ENCODE measurements at regions not wholly inside any gene's neighbourhood (a gene's known extent, or its start where the extent isn't known, plus 50 kb on each side); places are given as distances from the start of the nearest gene placed in this dataset.

DNA sequence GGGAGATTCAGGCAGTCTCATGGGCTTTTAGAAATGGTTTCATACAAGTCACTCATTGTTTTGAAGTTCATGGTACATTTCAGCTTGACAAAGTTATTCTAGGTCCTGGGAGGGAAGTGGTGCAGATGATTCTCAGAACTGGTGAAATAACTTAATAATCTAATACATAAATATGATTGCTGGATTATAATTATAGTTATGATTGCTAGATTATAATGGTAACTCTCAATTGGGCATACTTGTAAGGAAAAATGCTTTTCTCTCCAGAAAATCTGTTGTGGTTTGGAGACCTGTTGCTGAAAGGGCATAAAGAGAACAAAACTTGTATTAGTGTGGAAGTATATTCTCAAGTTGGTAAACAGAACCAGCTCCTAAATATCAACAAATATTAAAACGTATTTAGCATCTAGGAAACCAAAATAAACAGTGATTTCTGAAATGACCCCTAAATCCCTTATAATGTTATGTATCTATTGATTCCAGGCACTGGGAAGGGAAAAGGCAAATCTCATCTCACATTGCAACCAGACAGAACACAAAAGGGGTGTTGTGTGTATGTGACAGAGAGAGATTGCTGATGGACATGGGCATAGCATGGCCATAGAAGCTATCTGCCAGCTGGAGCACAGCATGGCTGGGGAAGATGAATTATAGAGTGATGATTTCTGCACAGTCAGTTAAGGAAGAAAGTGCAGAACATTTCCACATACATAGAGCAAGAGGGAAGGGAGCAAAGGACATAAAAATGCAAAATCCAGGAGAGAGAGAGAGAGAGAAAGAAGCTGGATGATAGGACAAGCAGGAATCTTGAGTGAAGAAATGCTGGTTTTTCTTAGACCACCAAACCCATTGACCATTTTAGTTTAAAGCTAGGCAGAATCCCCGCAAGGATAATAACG lies 87.1 kb upstream of the FRY start:
- dilution Hi-C loops (cut with HindIII; ENCODE audit: low sequenced_read_pairs, unreplicated experiment), result no loop called here
- TF ChIP-seq POLR2A (IDR thresholded peaks at IDR 0.05; ENCODE audit: low read depth, low read length) (no peak), NFE2L2 (IDR thresholded peaks at IDR 0.05; ENCODE audit: low read depth, low read length) (no peak), SMC3 (IDR thresholded peaks at IDR 0.05; ENCODE audit: low read depth, low read length) (no peak), MXI1 (IDR thresholded peaks at IDR 0.05; ENCODE audit: borderline replicate concordance, low read depth, low read length) (no peak), FOS (IDR thresholded peaks at IDR 0.05; ENCODE audit: low read depth, low read length) (no peak), MAZ (IDR thresholded peaks at IDR 0.05; ENCODE audit: borderline replicate concordance, low read depth, low read length) (no peak), MAFK (IDR thresholded peaks at IDR 0.05; ENCODE audit: low read depth, low read length) (no peak), RAD21 (IDR thresholded peaks at IDR 0.05; ENCODE audit: low read length) (no peak), CHD1 (IDR thresholded peaks at IDR 0.05; ENCODE audit: low read depth, low read length) (no peak), BHLHE40 (IDR thresholded peaks at IDR 0.05; ENCODE audit: low read depth, low read length) (no peak), CEBPB (IDR thresholded peaks at IDR 0.05; ENCODE audit: low read depth, low read length) (no peak), RCOR1 (IDR thresholded peaks at IDR 0.05; ENCODE audit: insufficient replicate concordance, low read length) (no peak), RFX5 (IDR thresholded peaks at IDR 0.05; ENCODE audit: low read depth, low read length) (no peak)
- TF ChIP-seq, protein P1, sequence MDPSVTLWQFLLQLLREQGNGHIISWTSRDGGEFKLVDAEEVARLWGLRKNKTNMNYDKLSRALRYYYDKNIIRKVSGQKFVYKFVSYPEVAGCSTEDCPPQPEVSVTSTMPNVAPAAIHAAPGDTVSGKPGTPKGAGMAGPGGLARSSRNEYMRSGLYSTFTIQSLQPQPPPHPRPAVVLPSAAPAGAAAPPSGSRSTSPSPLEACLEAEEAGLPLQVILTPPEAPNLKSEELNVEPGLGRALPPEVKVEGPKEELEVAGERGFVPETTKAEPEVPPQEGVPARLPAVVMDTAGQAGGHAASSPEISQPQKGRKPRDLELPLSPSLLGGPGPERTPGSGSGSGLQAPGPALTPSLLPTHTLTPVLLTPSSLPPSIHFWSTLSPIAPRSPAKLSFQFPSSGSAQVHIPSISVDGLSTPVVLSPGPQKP (IDR thresholded peaks at IDR 0.05; ENCODE audit: borderline replicate concordance, low read depth, low read length), result no peak
- TF ChIP-seq, protein P2, sequence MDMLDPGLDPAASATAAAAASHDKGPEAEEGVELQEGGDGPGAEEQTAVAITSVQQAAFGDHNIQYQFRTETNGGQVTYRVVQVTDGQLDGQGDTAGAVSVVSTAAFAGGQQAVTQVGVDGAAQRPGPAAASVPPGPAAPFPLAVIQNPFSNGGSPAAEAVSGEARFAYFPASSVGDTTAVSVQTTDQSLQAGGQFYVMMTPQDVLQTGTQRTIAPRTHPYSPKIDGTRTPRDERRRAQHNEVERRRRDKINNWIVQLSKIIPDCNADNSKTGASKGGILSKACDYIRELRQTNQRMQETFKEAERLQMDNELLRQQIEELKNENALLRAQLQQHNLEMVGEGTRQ (IDR thresholded peaks at IDR 0.05; ENCODE audit: low read depth, low read length), result no peak

More for the DNA sequence above, 87.1 kb upstream of the FRY start:
- Histone ChIP-seq H3K27ac (ENCODE audit: insufficient read depth, low read length) (peak overlapping the region; percentile 75; the same call in 1 of the 2 replicates), H4K5ac (ENCODE audit: low read depth, low read length) (peak overlapping the region; percentile 83), H4K20me1 (ENCODE audit: insufficient read depth, low read length) (no peaks in the 10 kb centered on the region), H3K36me3 (ENCODE audit: control insufficient read depth, insufficient read depth, low read length) (no peaks in the 10 kb centered on the region), H3K4me1 (ENCODE audit: control insufficient read depth, insufficient read depth, low read length) (peaks cover 20% of the 10 kb centered on the region), H2AK9ac (replicated peaks; ENCODE audit: low read depth, low read length, poor library complexity) (peak overlapping the region; percentile 56), H3K4me2 (ENCODE audit: low read depth, low read length) (peak overlapping the region; percentile 53; the same call in 1 of the 2 replicates), H3K4ac (ENCODE audit: low read depth, low read length) (peak overlapping the region; percentile 55), H2BK20ac (ENCODE audit: low read depth, low read length) (peak overlapping the region; percentile 29; the same call in 1 of the 2 replicates), H4K8ac (ENCODE audit: low read depth in 2 of 2, low read length in 2 of 2) (peak overlapping the region; percentile 7 to 53; a peak in 3 of 4 replicates), H3K27me3 (ENCODE audit: control insufficient read depth, insufficient read depth, low read length) (no peaks in the 10 kb centered on the region), H3K9me3 (ENCODE audit: control insufficient read depth, insufficient read depth, low read length) (no peaks in the 10 kb centered on the region), H3K14ac (replicated peaks; ENCODE audit: low read depth, low read length) (0 out of 2 replicates have a peak overlapping the region, but pooled peaks have one; percentile 4), H3K9ac (ENCODE audit: low read depth, low read length) (no peak overlapping the region), H3K79me1 (ENCODE audit: low read depth in 1 of 2, low read length in 2 of 2) (no peaks in the 10 kb centered on the region), H2AK5ac (ENCODE audit: low read depth, low read length) (peak overlapping the region; percentile 59), H3K56ac (ENCODE audit: extremely low read depth, insufficient read depth, low read length) (no peak overlapping the region; the same call in 1 of the 2 replicates), H3K18ac (ENCODE audit: low read depth, low read length) (peak overlapping the region; percentile 77), H3K4me3 (ENCODE audit: insufficient read depth, low read depth, low read length) (no peak overlapping the region), H3K9me1 (ENCODE audit: insufficient read depth, low read length) (peaks cover 12% of the 10 kb centered on the region), H2BK15ac (ENCODE audit: low read depth, low read length) (peak overlapping the region; percentile 32; the same call in 2 of the 3 replicates), H2AFZ (replicated peaks; ENCODE audit: low read length, poor library complexity) (no peak overlapping the region), H2BK5ac (ENCODE audit: low read depth, low read length, poor library complexity, severe bottlenecking) (peak overlapping the region; percentile 36), H3K23ac (ENCODE audit: low read depth, low read length) (no peak overlapping the region), H2BK120ac (ENCODE audit: low read depth, low read length) (peak overlapping the region; percentile 56), H4K91ac (ENCODE audit: insufficient read depth, low read depth, low read length) (peak overlapping the region; percentile 43; the same call in 1 of the 2 replicates)
- no TSS peak for BruUV-seq (replicated peaks)
- ChIA-PET CTCF (interaction anchor here (0.8 to 1.4 kb wide), 2 partner anchors 35 to 636 kb away, joined by 3 read pairs; no protein-coding TSS in a partner anchor), POLR2A (ENCODE audit: unreplicated experiment) (no interaction called here)
- in situ Hi-C loops (cut with MboI; ENCODE audit: low sequenced_read_pairs) (no loop called here), intact Hi-C loops (cut with micrococcal nuclease) (loop anchor here (5.0 kb wide), 1 partner anchor 283 kb away; no protein-coding TSS in a partner anchor)
- no peak for DNase-seq
- WGBS, 2 experiments (ENCODE audit: extremely low coverage in 2 of 2, insufficient read length in 1 of 2), result no CpG with 5 or more reads among the region's 3 CpGs
- ATAC-seq (ENCODE audit: low read depth), result no peak
